ENCODE measurements at regions not wholly inside any gene's neighbourhood (a gene's known extent, or its start where the extent isn't known, plus 50 kb on each side); places are given as distances from the start of the nearest gene placed in this dataset.

DNA sequence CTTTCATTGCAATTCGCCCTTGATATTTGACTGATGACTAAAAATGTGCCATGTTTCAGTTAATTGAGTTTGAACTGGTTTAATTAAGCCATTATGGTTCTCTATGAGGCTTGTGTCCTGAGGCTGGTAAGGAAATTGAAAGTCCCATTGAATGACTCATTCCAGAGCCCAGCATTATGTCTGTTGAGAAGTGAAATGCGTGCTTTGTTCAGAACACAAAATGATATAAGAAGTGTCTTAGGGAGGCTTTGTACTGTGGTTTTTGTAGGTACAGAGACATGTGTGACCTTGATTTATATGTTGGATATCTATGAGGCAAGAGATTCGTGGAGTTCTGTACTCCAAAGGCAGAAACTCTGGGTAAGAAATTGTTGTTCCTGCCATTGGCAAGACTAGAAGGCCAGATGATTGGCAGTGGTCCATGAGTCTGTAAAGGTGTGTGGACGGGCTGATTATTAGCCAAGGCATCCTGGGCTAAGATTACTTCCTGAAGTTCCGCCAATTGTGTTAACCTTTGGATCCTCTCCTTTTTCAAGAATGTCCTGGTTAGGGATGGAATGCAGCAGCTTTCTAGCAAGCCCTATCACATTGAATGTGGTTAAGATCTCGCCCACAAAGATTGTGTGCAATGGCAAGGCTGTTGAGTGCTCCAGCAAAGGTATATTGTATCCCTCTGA lies 103.7 kb downstream of the NPIPB5 start:
- no peak overlapping the region for H3K4me3 ChIP-seq (replicated peaks; ENCODE audit: low read depth, low read length)
- H3K27me3 ChIP-seq (replicated peaks; ENCODE audit: control insufficient read depth, insufficient read depth, low read length) = no peaks in the 10 kb centered on the region; the same call in 1 of the 2 replicates
- TF ChIP-seq, protein P1, sequence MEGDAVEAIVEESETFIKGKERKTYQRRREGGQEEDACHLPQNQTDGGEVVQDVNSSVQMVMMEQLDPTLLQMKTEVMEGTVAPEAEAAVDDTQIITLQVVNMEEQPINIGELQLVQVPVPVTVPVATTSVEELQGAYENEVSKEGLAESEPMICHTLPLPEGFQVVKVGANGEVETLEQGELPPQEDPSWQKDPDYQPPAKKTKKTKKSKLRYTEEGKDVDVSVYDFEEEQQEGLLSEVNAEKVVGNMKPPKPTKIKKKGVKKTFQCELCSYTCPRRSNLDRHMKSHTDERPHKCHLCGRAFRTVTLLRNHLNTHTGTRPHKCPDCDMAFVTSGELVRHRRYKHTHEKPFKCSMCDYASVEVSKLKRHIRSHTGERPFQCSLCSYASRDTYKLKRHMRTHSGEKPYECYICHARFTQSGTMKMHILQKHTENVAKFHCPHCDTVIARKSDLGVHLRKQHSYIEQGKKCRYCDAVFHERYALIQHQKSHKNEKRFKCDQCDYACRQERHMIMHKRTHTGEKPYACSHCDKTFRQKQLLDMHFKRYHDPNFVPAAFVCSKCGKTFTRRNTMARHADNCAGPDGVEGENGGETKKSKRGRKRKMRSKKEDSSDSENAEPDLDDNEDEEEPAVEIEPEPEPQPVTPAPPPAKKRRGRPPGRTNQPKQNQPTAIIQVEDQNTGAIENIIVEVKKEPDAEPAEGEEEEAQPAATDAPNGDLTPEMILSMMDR (IDR thresholded peaks at IDR 0.05; ENCODE audit: insufficient read depth, low read length, poor library complexity, severe bottlenecking) = no peak
- H3K36me3 ChIP-seq (ENCODE audit: control insufficient read depth, insufficient read depth, low read length) = no peaks in the 10 kb centered on the region
- no peak for DNase-seq (ENCODE audit: extremely low read depth, insufficient read length)

DNA sequence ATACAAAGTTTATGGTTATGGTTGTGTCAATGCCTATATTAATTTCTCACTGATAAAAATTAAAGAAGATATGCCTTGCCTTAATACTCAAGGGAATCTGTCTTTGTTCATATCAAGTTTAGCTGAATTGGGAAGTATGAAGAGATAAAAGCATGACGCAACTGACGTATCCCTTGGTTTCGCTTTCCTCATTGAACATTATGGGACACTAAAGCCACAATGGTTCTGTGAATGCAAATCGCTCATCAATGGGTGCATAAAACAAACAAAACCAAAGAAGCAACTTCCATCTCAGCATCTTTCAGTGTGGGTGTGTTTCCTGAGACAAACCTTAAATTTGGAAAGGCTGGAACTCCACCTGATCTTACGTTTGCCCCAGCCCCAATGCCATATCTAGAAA lies 108.2 kb downstream of the NPIPB5 start:
- DNase-seq (ENCODE audit: extremely low read depth, insufficient read length) = no peak
- Histone ChIP-seq H3K27me3 (replicated peaks; ENCODE audit: control insufficient read depth, insufficient read depth, low read length) (no peaks in the 10 kb centered on the region; the same call in 1 of the 2 replicates), H3K36me3 (ENCODE audit: control insufficient read depth, insufficient read depth, low read length) (no peaks in the 10 kb centered on the region), H3K4me3 (replicated peaks; ENCODE audit: low read depth, low read length) (no peak overlapping the region)
- TF ChIP-seq, protein P1 (IDR thresholded peaks at IDR 0.05; ENCODE audit: insufficient read depth, low read length, poor library complexity, severe bottlenecking) = no peak

DNA sequence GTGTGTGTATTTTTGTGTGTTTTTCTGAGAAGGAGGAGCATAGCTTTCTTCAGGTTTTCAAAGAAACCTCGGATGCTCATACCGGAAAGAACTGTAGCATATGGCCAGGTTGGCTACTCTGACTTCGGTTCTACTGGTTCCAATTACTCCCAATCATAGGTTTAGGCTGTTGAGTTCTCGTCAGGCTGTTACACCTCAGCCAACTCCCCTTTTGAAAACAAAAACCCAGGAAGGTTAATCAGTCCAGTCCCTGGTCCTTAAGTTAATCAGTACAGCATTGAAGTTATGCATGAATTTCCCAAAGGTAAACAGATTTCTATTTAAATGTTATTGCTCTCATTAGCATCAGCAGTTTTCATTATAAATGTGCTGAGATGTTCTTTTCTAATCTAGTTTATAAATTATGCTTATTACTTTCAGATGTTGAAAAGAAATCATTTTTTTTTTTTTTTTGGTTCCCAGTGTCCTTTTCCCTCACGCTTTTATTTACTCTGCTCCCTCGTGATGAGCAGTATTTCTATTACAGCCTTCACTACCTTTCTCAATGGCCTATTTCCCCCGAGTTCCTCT lies 111.0 kb downstream of the NPIPB5 start:
- Histone ChIP-seq H3K4me3 (replicated peaks; ENCODE audit: low read depth, low read length) (no peak overlapping the region), H3K27me3 (replicated peaks; ENCODE audit: control insufficient read depth, insufficient read depth, low read length) (no peaks in the 10 kb centered on the region; the same call in 1 of the 2 replicates), H3K36me3 (ENCODE audit: control insufficient read depth, insufficient read depth, low read length) (no peaks in the 10 kb centered on the region)
- DNase-seq (ENCODE audit: extremely low read depth, insufficient read length) = no peak
- TF ChIP-seq, protein P1 (IDR thresholded peaks at IDR 0.05; ENCODE audit: insufficient read depth, low read length, poor library complexity, severe bottlenecking) = no peak

DNA sequence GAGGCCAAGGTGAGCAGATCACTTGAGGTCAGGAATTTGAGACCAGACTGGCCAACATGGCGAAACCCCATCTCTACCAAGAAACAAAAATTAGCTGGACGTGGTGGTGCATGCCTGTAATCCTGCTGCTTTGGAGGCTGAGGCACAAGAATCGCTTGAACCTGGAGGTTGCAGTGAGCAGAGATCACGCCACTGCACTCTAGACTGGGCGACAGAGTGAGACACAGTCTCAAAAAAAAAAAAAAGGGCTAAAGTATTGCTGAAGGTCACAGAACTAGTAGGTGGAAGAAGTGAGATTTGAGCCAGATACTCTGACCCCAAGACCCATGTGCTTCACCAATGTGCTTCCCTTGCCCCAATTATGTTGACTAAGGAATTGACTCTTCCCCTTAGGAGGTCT lies 112.0 kb downstream of the NPIPB5 start:
- no peaks in the 10 kb centered on the region for H3K27me3 ChIP-seq (replicated peaks; ENCODE audit: control insufficient read depth, insufficient read depth, low read length)
- DNase-seq (ENCODE audit: extremely low read depth, insufficient read length) = no peak
- TF ChIP-seq, protein P1 (IDR thresholded peaks at IDR 0.05; ENCODE audit: insufficient read depth, low read length, poor library complexity, severe bottlenecking) = no peak
- no peaks in the 10 kb centered on the region for H3K36me3 ChIP-seq (ENCODE audit: control insufficient read depth, insufficient read depth, low read length)
- H3K4me3 ChIP-seq (replicated peaks; ENCODE audit: low read depth, low read length) = no peak overlapping the region

DNA sequence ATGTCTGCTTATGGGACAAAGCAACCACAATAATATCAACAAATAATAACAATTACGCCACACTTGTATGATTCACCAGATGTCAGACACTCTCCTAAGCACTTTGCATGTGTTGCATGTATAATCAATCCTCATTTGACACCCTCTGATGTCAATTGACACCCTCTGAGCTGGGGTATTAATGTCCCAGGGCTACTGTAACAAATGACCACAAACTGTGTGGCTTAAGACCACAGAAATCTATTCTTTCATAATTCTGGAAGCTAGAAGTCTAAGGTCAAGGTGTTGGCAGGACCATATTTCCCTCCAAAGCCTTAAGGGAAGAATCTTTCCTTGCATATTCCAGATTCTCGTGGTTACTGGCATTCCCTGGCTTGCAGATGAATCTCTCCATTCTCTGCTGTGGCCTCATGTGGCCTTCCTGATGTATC lies 112.7 kb downstream of the NPIPB5 start:
- Histone ChIP-seq H3K36me3 (ENCODE audit: control insufficient read depth, insufficient read depth, low read length) (no peaks in the 10 kb centered on the region), H3K4me3 (replicated peaks; ENCODE audit: low read depth, low read length) (no peak overlapping the region), H3K27me3 (replicated peaks; ENCODE audit: control insufficient read depth, insufficient read depth, low read length) (no peaks in the 10 kb centered on the region)
- no peak for DNase-seq (ENCODE audit: extremely low read depth, insufficient read length)
- TF ChIP-seq, protein P1 (IDR thresholded peaks at IDR 0.05; ENCODE audit: insufficient read depth, low read length, poor library complexity, severe bottlenecking) = no peak

Data from GM06990 (cell line).